H1 (cell line): ENCODE measurements at regions not wholly inside any gene's neighbourhood (a gene's known extent, or its start where the extent isn't known, plus 50 kb on each side); places are given as distances from the start of the nearest gene placed in this dataset.

Source experiments
- BACH1 ChIP-seq: IDR thresholded peaks from 2 replicates; pipeline ENCODE4 v1.6.1; 2012; ENCODE audit warnings: low read length, improper control_type of control experiment
- CHD2 ChIP-seq: IDR thresholded peaks from 2 replicates; pipeline ENCODE4 v1.6.1; 2012; ENCODE audit warnings: low read length, improper control_type of control experiment
- GTF2F1 ChIP-seq: IDR thresholded peaks from 2 replicates; pipeline ENCODE4 v1.6.1; 2012; ENCODE audit warnings: low read depth, low read length, improper control_type of control experiment, borderline replicate concordance
- MAX ChIP-seq: IDR thresholded peaks from 2 replicates; pipeline ENCODE4 v1.6.1; 2012; ENCODE audit warnings: inconsistent platforms
- NANOG ChIP-seq: IDR thresholded peaks from 2 replicates; pipeline ENCODE4 v1.6.1; 2011; ENCODE audit warnings: low read length, low read depth, mild to moderate bottlenecking, inconsistent platforms; ENCODE audit not compliant: insufficient read depth, poor library complexity, severe bottlenecking
- SIRT6 ChIP-seq: IDR thresholded peaks from one replicate; pipeline ENCODE4 v1.7.1; 2012; ENCODE audit warnings: low read length, inconsistent platforms
- TCF12 ChIP-seq: IDR thresholded peaks from 2 replicates; pipeline ENCODE4 v1.6.1; 2011; ENCODE audit warnings: low read depth, mild to moderate bottlenecking, low read length

DNA sequence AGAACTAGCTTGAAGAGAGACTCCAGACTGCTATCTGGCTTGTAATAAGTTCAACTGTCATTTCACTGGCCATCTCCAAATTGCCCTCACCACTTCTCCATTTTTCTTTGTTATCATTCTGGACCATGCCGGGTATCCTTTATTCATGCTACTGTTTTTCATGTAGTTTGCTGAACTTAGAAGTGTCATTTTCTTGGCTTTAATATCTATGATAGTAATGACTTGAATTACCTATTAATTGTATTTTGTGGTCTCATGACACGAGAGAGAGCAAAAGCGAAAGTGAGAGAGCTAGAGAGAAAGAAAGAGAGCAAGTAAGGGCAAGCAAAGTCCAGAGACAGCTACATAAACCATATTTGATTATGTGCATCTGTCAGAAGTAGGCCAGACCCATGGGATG is 184.9 kb upstream of the ATP1B1 start (continued):
- no peak for TF ChIP-seq NANOG
- TF ChIP-seq TCF12: no peak
- TF ChIP-seq GTF2F1: no peak
- no peak for TF ChIP-seq CHD2
- no peak for TF ChIP-seq SIRT6
- TF ChIP-seq MAX: no peak
- no peak for TF ChIP-seq BACH1
